Stimulated activated naive B cell treated with anti-CD40 and anti-IgM and Interleukin-4, amounts not matched to agents 10 μg/mL and 1 μg/mL and 100 μg/mL, for 72 hours (primary cell): ENCODE measurements at regions not wholly inside any gene's neighbourhood (a gene's known extent, or its start where the extent isn't known, plus 50 kb on each side); places are given as distances from the start of the nearest gene placed in this dataset.

Source experiments
- ATAC-seq, 2 donors: fragments of 150-1000 bp; cut with Tn5 transposase; replicated peaks; 2 replicates each; pipeline ENCODE4 v1.10.0; 2021; ENCODE audit warnings: moderate library complexity in 1 of 2
- DNase-seq: peaks from one replicate; pipeline ENCODE4 v3.0.0; 2021
- H3K27ac Mint-ChIP-seq: one replicate; pipeline ENCODE4 v1.8.0; 2022; ENCODE audit warnings: mild to moderate bottlenecking, mixed read lengths
- H3K27me3 Mint-ChIP-seq, 2 donors: one replicate each; pipeline ENCODE4 v1.8.0; 2022; ENCODE audit warnings: mixed read lengths in 2 of 2
- H3K36me3 Mint-ChIP-seq, 2 donors: one replicate each; pipeline ENCODE4 v1.8.0; 2022; ENCODE audit warnings: mixed read lengths in 2 of 2, mild to moderate bottlenecking in 1 of 2
- H3K4me1 Mint-ChIP-seq, 2 donors: one replicate each; pipeline ENCODE4 v1.8.0; 2022; ENCODE audit warnings: mixed read lengths in 2 of 2, mild to moderate bottlenecking in 1 of 2
- H3K4me3 Mint-ChIP-seq, 2 donors: one replicate each; pipeline ENCODE4 v1.8.0; 2022; ENCODE audit warnings: mild to moderate bottlenecking in 2 of 2, mixed read lengths in 2 of 2, moderate library complexity in 1 of 2
- H3K9me3 Mint-ChIP-seq, 2 donors: one replicate each; pipeline ENCODE4 v1.8.0; 2022; ENCODE audit warnings: mixed read lengths in 2 of 2, mild to moderate bottlenecking in 1 of 2

- no peaks in the 10 kb centered on the region for H3K27me3 Mint-ChIP-seq
Observed at GRCh38 chr6:95119927-95120326, 457.4 kb upstream of the MANEA start.

GRCh38 chr6:95120984-95121383, 456.4 kb upstream of the MANEA start:
- Mint-ChIP-seq H3K4me3 (no peak overlapping the region), H3K9me3 (peaks cover 0 to 4% of the 10 kb centered on the region in 2 donors), H3K27ac (no peak overlapping the region), H3K36me3 (no peaks in the 10 kb centered on the region), H3K27me3 (no peaks in the 10 kb centered on the region), H3K4me1 (no peaks in the 10 kb centered on the region)
- DNase-seq (no peak), ATAC-seq (no peak)

More at GRCh38 chr6:95119927-95120326, 457.4 kb upstream of the MANEA start:
- DNase-seq (no peak), ATAC-seq (no peak)
- H3K36me3 Mint-ChIP-seq = no peaks in the 10 kb centered on the region
- H3K4me1 Mint-ChIP-seq = no peaks in the 10 kb centered on the region
- H3K27ac Mint-ChIP-seq = no peak overlapping the region
- H3K4me3 Mint-ChIP-seq = no peak overlapping the region
- H3K9me3 Mint-ChIP-seq = peaks cover 0 to 4% of the 10 kb centered on the region in 2 donors

- H3K9me3 Mint-ChIP-seq = peaks cover 0 to 7% of the 10 kb centered on the region in 2 donors
- H3K27ac Mint-ChIP-seq = no peak overlapping the region
- no peak overlapping the region for H3K4me3 Mint-ChIP-seq
- no peaks in the 10 kb centered on the region for H3K27me3 Mint-ChIP-seq
- no peak for ATAC-seq
- DNase-seq = no peak
- H3K36me3 Mint-ChIP-seq = no peaks in the 10 kb centered on the region
- H3K4me1 Mint-ChIP-seq = no peaks in the 10 kb centered on the region
Observed at GRCh38 chr6:95127261-95127660, 450.1 kb upstream of the MANEA start.

GRCh38 chr6:95128439-95128838, 448.9 kb upstream of the MANEA start:
- Mint-ChIP-seq H3K4me3 (no peak overlapping the region), H3K4me1 (no peaks in the 10 kb centered on the region), H3K27me3 (no peaks in the 10 kb centered on the region), H3K27ac (no peak overlapping the region), H3K36me3 (no peaks in the 10 kb centered on the region), H3K9me3 (peaks cover 0 to 7% of the 10 kb centered on the region in 2 donors)
- DNase-seq (no peak), ATAC-seq (no peak)

GRCh38 chr6:95128947-95129346, 448.4 kb upstream of the MANEA start:
- no peak for DNase-seq
- ATAC-seq = no peak
- Mint-ChIP-seq H3K9me3 (peaks cover 0 to 7% of the 10 kb centered on the region in 2 donors), H3K27me3 (no peaks in the 10 kb centered on the region), H3K4me3 (no peak overlapping the region), H3K27ac (no peak overlapping the region), H3K36me3 (no peaks in the 10 kb centered on the region), H3K4me1 (no peaks in the 10 kb centered on the region)

- no peaks in the 10 kb centered on the region for H3K27me3 Mint-ChIP-seq
- H3K4me3 Mint-ChIP-seq = no peak overlapping the region
- H3K27ac Mint-ChIP-seq = no peak overlapping the region
- ATAC-seq = no peak
- DNase-seq = no peak
- H3K36me3 Mint-ChIP-seq = no peaks in the 10 kb centered on the region
- H3K9me3 Mint-ChIP-seq = no peaks in the 10 kb centered on the region
- no peaks in the 10 kb centered on the region for H3K4me1 Mint-ChIP-seq
Observed at GRCh38 chr6:95133578-95133977, 443.8 kb upstream of the MANEA start.

- no peaks in the 10 kb centered on the region for H3K36me3 Mint-ChIP-seq
- H3K27me3 Mint-ChIP-seq = no peaks in the 10 kb centered on the region
- no peak overlapping the region for H3K27ac Mint-ChIP-seq
- no peak overlapping the region for H3K4me3 Mint-ChIP-seq
- DNase-seq (no peak), ATAC-seq (no peak)
- H3K4me1 Mint-ChIP-seq = no peaks in the 10 kb centered on the region
- no peaks in the 10 kb centered on the region for H3K9me3 Mint-ChIP-seq
Observed at GRCh38 chr6:95135182-95135581, 442.2 kb upstream of the MANEA start.

- H3K36me3 Mint-ChIP-seq = no peaks in the 10 kb centered on the region
- no peak overlapping the region for H3K27ac Mint-ChIP-seq
- DNase-seq (no peak), ATAC-seq (no peak)
- H3K4me3 Mint-ChIP-seq = no peak overlapping the region
- no peaks in the 10 kb centered on the region for H3K9me3 Mint-ChIP-seq
- H3K4me1 Mint-ChIP-seq = no peaks in the 10 kb centered on the region
- no peaks in the 10 kb centered on the region for H3K27me3 Mint-ChIP-seq
Observed at GRCh38 chr6:95142101-95142500, 435.2 kb upstream of the MANEA start.

GRCh38 chr6:95142661-95143335, 434.5 kb upstream of the MANEA start:
- Mint-ChIP-seq H3K4me3 (no peak overlapping the region), H3K9me3 (no peaks in the 10 kb centered on the region), H3K4me1 (no peaks in the 10 kb centered on the region), H3K27ac (no peak overlapping the region), H3K27me3 (no peaks in the 10 kb centered on the region), H3K36me3 (no peaks in the 10 kb centered on the region)
- DNase-seq (no peak), ATAC-seq (no peak)

GRCh38 chr6:95143408-95144180, 433.7 kb upstream of the MANEA start:
- Mint-ChIP-seq H3K27me3 (no peaks in the 10 kb centered on the region), H3K4me3 (no peak overlapping the region), H3K36me3 (no peaks in the 10 kb centered on the region), H3K27ac (no peak overlapping the region), H3K9me3 (no peaks in the 10 kb centered on the region), H3K4me1 (no peaks in the 10 kb centered on the region)
- DNase-seq (no peak), ATAC-seq (no peak)

GRCh38 chr6:95145457-95145856, 431.9 kb upstream of the MANEA start:
- no peak for ATAC-seq
- no peaks in the 10 kb centered on the region for H3K27me3 Mint-ChIP-seq

GRCh38 chr6:95159557-95159956, 417.8 kb upstream of the MANEA start:
- Mint-ChIP-seq H3K27ac (no peak overlapping the region), H3K9me3 (peaks cover 0 to 2% of the 10 kb centered on the region in 2 donors), H3K36me3 (no peaks in the 10 kb centered on the region), H3K4me3 (no peak overlapping the region), H3K27me3 (no peaks in the 10 kb centered on the region), H3K4me1 (no peaks in the 10 kb centered on the region)
- no peak for DNase-seq
- no peak for ATAC-seq

More at GRCh38 chr6:95145457-95145856, 431.9 kb upstream of the MANEA start:
- no peaks in the 10 kb centered on the region for H3K9me3 Mint-ChIP-seq
- no peak overlapping the region for H3K4me3 Mint-ChIP-seq
- no peak for DNase-seq
- H3K4me1 Mint-ChIP-seq = no peaks in the 10 kb centered on the region
- no peaks in the 10 kb centered on the region for H3K36me3 Mint-ChIP-seq
- no peak overlapping the region for H3K27ac Mint-ChIP-seq

GRCh38 chr6:95169775-95170174, 407.6 kb upstream of the MANEA start:
- Mint-ChIP-seq H3K36me3 (no peaks in the 10 kb centered on the region), H3K4me3 (no peak overlapping the region), H3K27ac (no peak overlapping the region), H3K9me3 (no peaks in the 10 kb centered on the region), H3K4me1 (no peaks in the 10 kb centered on the region), H3K27me3 (no peaks in the 10 kb centered on the region)
- DNase-seq (no peak), ATAC-seq (no peak)

GRCh38 chr6:95175927-95176675, 401.2 kb upstream of the MANEA start:
- Mint-ChIP-seq H3K4me3 (no peak overlapping the region), H3K27ac (no peak overlapping the region), H3K4me1 (no peaks in the 10 kb centered on the region), H3K36me3 (no peaks in the 10 kb centered on the region), H3K9me3 (no peaks in the 10 kb centered on the region), H3K27me3 (no peaks in the 10 kb centered on the region)
- no peak for DNase-seq
- ATAC-seq = no peak

- Mint-ChIP-seq H3K27ac (no peak overlapping the region), H3K4me3 (no peak overlapping the region), H3K36me3 (no peaks in the 10 kb centered on the region), H3K4me1 (no peaks in the 10 kb centered on the region), H3K9me3 (no peaks in the 10 kb centered on the region), H3K27me3 (no peaks in the 10 kb centered on the region)
- DNase-seq = no peak
- ATAC-seq = no peak
Observed at GRCh38 chr6:95185874-95186273, 391.5 kb upstream of the MANEA start.
